ENCODE measurements at regions not wholly inside any gene's neighbourhood (a gene's known extent, or its start where the extent isn't known, plus 50 kb on each side); places are given as distances from the start of the nearest gene placed in this dataset.
"Not testable (repeated sequence)": the region's sequence is repeated elsewhere in the genome, so short reads cannot be mapped to it uniquely, and the experiment has no call there.

- not testable (repeated sequence) for DNase-seq; H3K9me3 ChIP-seq (ENCODE audit: severe bottlenecking); H3K27ac ChIP-seq; H3K27me3 ChIP-seq (ENCODE audit: insufficient read depth, low read depth, severe bottlenecking); H3K4me3 ChIP-seq (ENCODE audit: low read depth, low read length); H3K36me3 ChIP-seq
Measured at GRCh38 chr7:159335181-159335926, 190.7 kb upstream of the VIPR2 start.

GRCh38 chr7:159332854-159333479, 188.3 kb upstream of the VIPR2 start:
- DNase-seq; H3K9me3 ChIP-seq (ENCODE audit: severe bottlenecking); H3K27me3 ChIP-seq (ENCODE audit: insufficient read depth, low read depth, severe bottlenecking); H3K4me3 ChIP-seq (ENCODE audit: low read depth, low read length); H3K27ac ChIP-seq; H3K36me3 ChIP-seq: not testable (repeated sequence)

- H3K27ac ChIP-seq, result no peak overlapping the region
- TF ChIP-seq CTCF (IDR thresholded peaks at IDR 0.05; ENCODE audit: low read depth, low read length), result no peak
- no peak for DNase-seq
- no peaks in the 10 kb centered on the region for H3K27me3 ChIP-seq (ENCODE audit: insufficient read depth, low read depth, severe bottlenecking)
- peaks cover 11% of the 10 kb centered on the region for H3K9me3 ChIP-seq (ENCODE audit: severe bottlenecking)
- H3K4me3 ChIP-seq (ENCODE audit: low read depth, low read length), result no peak overlapping the region
- no peaks in the 10 kb centered on the region for H3K36me3 ChIP-seq
Measured at GRCh38 chr7:159331462-159331861, 186.8 kb upstream of the VIPR2 start.

GRCh38 chr7:159329818-159330378, 185.2 kb upstream of the VIPR2 start:
- TF ChIP-seq CTCF (IDR thresholded peaks at IDR 0.05; ENCODE audit: low read depth, low read length), result no peak
- no peak overlapping the region for H3K27ac ChIP-seq

GRCh38 chr7:159328096-159328495, 183.4 kb upstream of the VIPR2 start:
- TF ChIP-seq CTCF (IDR thresholded peaks at IDR 0.05; ENCODE audit: low read depth, low read length), result no peak
- Histone ChIP-seq H3K27me3 (ENCODE audit: insufficient read depth, low read depth, severe bottlenecking) (no peaks in the 10 kb centered on the region), H3K36me3 (no peaks in the 10 kb centered on the region), H3K9me3 (ENCODE audit: severe bottlenecking) (peaks cover 11% of the 10 kb centered on the region), H3K27ac (no peak overlapping the region), H3K4me3 (ENCODE audit: low read depth, low read length) (no peak overlapping the region)
- DNase-seq, result no peak

More at GRCh38 chr7:159329818-159330378, 185.2 kb upstream of the VIPR2 start:
- no peaks in the 10 kb centered on the region for H3K27me3 ChIP-seq (ENCODE audit: insufficient read depth, low read depth, severe bottlenecking)
- no peak overlapping the region for H3K4me3 ChIP-seq (ENCODE audit: low read depth, low read length)
- peaks cover 11% of the 10 kb centered on the region for H3K9me3 ChIP-seq (ENCODE audit: severe bottlenecking)
- no peak for DNase-seq
- H3K36me3 ChIP-seq, result no peaks in the 10 kb centered on the region

- Histone ChIP-seq H3K27ac (no peak overlapping the region), H3K9me3 (ENCODE audit: severe bottlenecking) (peaks cover 11% of the 10 kb centered on the region), H3K4me3 (ENCODE audit: low read depth, low read length) (no peak overlapping the region), H3K36me3 (no peaks in the 10 kb centered on the region), H3K27me3 (ENCODE audit: insufficient read depth, low read depth, severe bottlenecking) (no peaks in the 10 kb centered on the region)
- no peak for TF ChIP-seq CTCF (IDR thresholded peaks at IDR 0.05; ENCODE audit: low read depth, low read length)
- DNase-seq, result no peak
Measured at GRCh38 chr7:159323359-159323758, 178.7 kb upstream of the VIPR2 start.

Data from WERI-Rb-1 (cell line).